ENCODE measurements at regions not wholly inside any gene's neighbourhood (a gene's known extent, or its start where the extent isn't known, plus 50 kb on each side); places are given as distances from the start of the nearest gene placed in this dataset.
"Not testable (repeated sequence)": the region's sequence is repeated elsewhere in the genome, so short reads cannot be mapped to it uniquely, and the experiment has no call there.

GRCh38 chr5:177941386-177941785, 54.7 kb downstream of the PROP1 start:
- not testable (repeated sequence) for DNase-seq (ENCODE audit: low spot score)

GRCh38 chr5:177939246-177940171, 56.5 kb downstream of the PROP1 start:
- DNase-seq (ENCODE audit: low spot score) = not testable (repeated sequence)

- not testable (repeated sequence) for DNase-seq (ENCODE audit: low spot score)
Observed at GRCh38 chr5:177938767-177939166, 57.3 kb downstream of the PROP1 start.

- not testable (repeated sequence) for DNase-seq (ENCODE audit: low spot score)
Observed at GRCh38 chr5:177934233-177934632, 61.8 kb downstream of the PROP1 start.

- DNase-seq (ENCODE audit: low spot score) = not testable (repeated sequence)
Observed at GRCh38 chr5:177930269-177931022, 65.6 kb downstream of the PROP1 start.

GRCh38 chr5:177929618-177930017, 66.4 kb downstream of the PROP1 start:
- DNase-seq (ENCODE audit: low spot score) = not testable (repeated sequence)

GRCh38 chr5:177927500-177927899, 68.5 kb downstream of the PROP1 start:
- DNase-seq (ENCODE audit: low spot score) = not testable (repeated sequence)

GRCh38 chr5:177924577-177924976, 71.5 kb downstream of the PROP1 start:
- DNase-seq (ENCODE audit: low spot score) = not testable (repeated sequence)

- DNase-seq (ENCODE audit: low spot score) = not testable (repeated sequence)
Observed at GRCh38 chr5:177923837-177924236, 72.2 kb downstream of the PROP1 start.

- DNase-seq (ENCODE audit: low spot score) = not testable (repeated sequence)
Observed at GRCh38 chr5:177923189-177923588, 72.9 kb downstream of the PROP1 start.

GRCh38 chr5:177909261-177909660, 86.8 kb downstream of the PROP1 start:
- not testable (repeated sequence) for DNase-seq (ENCODE audit: low spot score)

- not testable (repeated sequence) for DNase-seq (ENCODE audit: low spot score)
Observed at GRCh38 chr5:177902806-177903205, 93.2 kb downstream of the PROP1 start.

GRCh38 chr5:177900066-177900465, 96.0 kb downstream of the PROP1 start:
- DNase-seq (ENCODE audit: low spot score) = not testable (repeated sequence)

GRCh38 chr5:177894681-177895453, 101.2 kb downstream of the PROP1 start:
- not testable (repeated sequence) for DNase-seq (ENCODE audit: low spot score)

- DNase-seq (ENCODE audit: low spot score) = not testable (repeated sequence)
Observed at GRCh38 chr5:177892357-177892665, 103.7 kb downstream of the PROP1 start.

- peak; percentile 0 for DNase-seq (ENCODE audit: low spot score)
Observed at GRCh38 chr5:177891547-177892356, 104.3 kb downstream of the PROP1 start.

- not testable (repeated sequence) for DNase-seq (ENCODE audit: low spot score)
Observed at GRCh38 chr5:177883295-177883694, 100.6 kb upstream of the FAM153A start.

- DNase-seq (ENCODE audit: low spot score) = not testable (repeated sequence)
Observed at GRCh38 chr5:177875900-177876238, 93.2 kb upstream of the FAM153A start.

GRCh38 chr5:177875013-177875899, 92.6 kb upstream of the FAM153A start:
- peak; percentile 5 for DNase-seq (ENCODE audit: low spot score)

Measured in HT-29 (cell line).